WTC11 (cell line): ENCODE measurements at regions not wholly inside any gene's neighbourhood (a gene's known extent, or its start where the extent isn't known, plus 50 kb on each side); places are given as distances from the start of the nearest gene placed in this dataset.

Source experiments
- ATAC-seq: fragments of 200-7000 bp; cut with Tn5 transposase; 2 replicates; pipeline ENCODE4 v1.10.0; 2021; ENCODE audit warnings: mild to moderate bottlenecking, moderate library complexity
- CTCF ChIA-PET: fragments of 300-600 bp; sonication (Branson Sonifier 250); formaldehyde crosslinking; loops from one replicate; lab custom pipeline; 2021; ENCODE audit warnings: antibody characterized with exemption; lab: Charles Lee
- POLR2A ChIA-PET: fragments of 350-600 bp; sonication (Branson Sonifier 250); formaldehyde crosslinking; loops from one replicate; lab custom pipeline; 2021; ENCODE audit warnings: antibody characterized with exemption; lab: Charles Lee
- DNase-seq: peaks from one replicate; pipeline ENCODE4 v3.0.0; 2021; ENCODE audit warnings: low spot score
- H3K27ac Mint-ChIP-seq: 2 replicates; pipeline ENCODE4 v1.8.0; 2021; ENCODE audit warnings: mixed read lengths
- H3K27me3 Mint-ChIP-seq: 2 replicates; pipeline ENCODE4 v1.8.0; 2021; ENCODE audit warnings: low read depth, mild to moderate bottlenecking, moderate library complexity, mixed read lengths
- H3K36me3 Mint-ChIP-seq: 2 replicates; pipeline ENCODE4 v1.8.0; 2021; ENCODE audit warnings: mixed read lengths
- H3K4me1 Mint-ChIP-seq: 2 replicates; pipeline ENCODE4 v1.8.0; 2022; ENCODE audit warnings: mixed read lengths
- H3K4me3 Mint-ChIP-seq: 2 replicates; pipeline ENCODE4 v1.8.0; 2021; ENCODE audit warnings: mild to moderate bottlenecking, moderate library complexity, mixed read lengths
- H3K9me3 Mint-ChIP-seq: 2 replicates; pipeline ENCODE4 v1.8.0; 2021; ENCODE audit warnings: mixed read lengths
- ATF2 ChIP-seq: sonication (generic); formaldehyde crosslinking; IDR thresholded peaks from 2 replicates; pipeline ENCODE4 v1.8.1; 2022; ENCODE audit warnings: low read depth, missing genetic modification reagents, borderline replicate concordance
- ATF6 ChIP-seq: sonication (generic); formaldehyde crosslinking; IDR thresholded peaks from 2 replicates; pipeline ENCODE4 v1.8.1; 2023; ENCODE audit warnings: mild to moderate bottlenecking, missing genetic modification reagents
- CREB1 ChIP-seq: sonication (generic); formaldehyde crosslinking; IDR thresholded peaks from 2 replicates; pipeline ENCODE4 v1.8.0; 2023; ENCODE audit warnings: mild to moderate bottlenecking, missing genetic modification reagents
- CREM ChIP-seq: sonication (generic); formaldehyde crosslinking; IDR thresholded peaks from 2 replicates; pipeline ENCODE4 v1.8.1; 2022; ENCODE audit warnings: mild to moderate bottlenecking, missing genetic modification reagents, moderate library complexity
- E2F1 ChIP-seq: sonication (generic); formaldehyde crosslinking; IDR thresholded peaks from 2 replicates; pipeline ENCODE4 v1.8.0; 2022; ENCODE audit warnings: mild to moderate bottlenecking, missing genetic modification reagents
- FOXJ3 ChIP-seq: sonication (generic); formaldehyde crosslinking; IDR thresholded peaks from 2 replicates; pipeline ENCODE4 v1.9.0; 2021; ENCODE audit warnings: missing genetic modification reagents, mild to moderate bottlenecking, borderline replicate concordance
- HMGA2 ChIP-seq: fragments of 250-450 bp; sonication (Bioruptor Pico); IDR thresholded peaks from 2 replicates; pipeline ENCODE4 v1.4.0; 2021; ENCODE audit warnings: mild to moderate bottlenecking, moderate library complexity
- IRF1 ChIP-seq: sonication (generic); formaldehyde crosslinking; IDR thresholded peaks from 2 replicates; pipeline ENCODE4 v1.8.0; 2023; ENCODE audit warnings: missing genetic modification reagents
- JUN ChIP-seq: sonication (generic); formaldehyde crosslinking; IDR thresholded peaks from 2 replicates; pipeline ENCODE4 v1.8.0; 2023; ENCODE audit warnings: mild to moderate bottlenecking, missing genetic modification reagents
- KAT7 ChIP-seq: sonication (generic); formaldehyde crosslinking; IDR thresholded peaks from 2 replicates; pipeline ENCODE4 v1.8.1; 2023; ENCODE audit warnings: missing genetic modification reagents, mild to moderate bottlenecking, borderline replicate concordance
- NR3C1 ChIP-seq: sonication (generic); formaldehyde crosslinking; conservative IDR thresholded peaks from 2 replicates; pipeline ENCODE4 v1.8.1; 2023; ENCODE audit warnings: low read depth, mild to moderate bottlenecking, missing genetic modification reagents
- PREB ChIP-seq: sonication (generic); formaldehyde crosslinking; IDR thresholded peaks from 2 replicates; pipeline ENCODE4 v1.8.1; 2022; ENCODE audit warnings: mild to moderate bottlenecking, missing genetic modification reagents, moderate library complexity, borderline replicate concordance
- RORB ChIP-seq: fragments of 250-450 bp; sonication (Bioruptor Pico); IDR thresholded peaks from 2 replicates; pipeline ENCODE4 v1.9.0; 2021; ENCODE audit warnings: mild to moderate bottlenecking
- TCF7 ChIP-seq: sonication (generic); formaldehyde crosslinking; IDR thresholded peaks from 2 replicates; pipeline ENCODE4 v1.8.0; 2022; ENCODE audit warnings: mild to moderate bottlenecking, low read depth, missing genetic modification reagents, moderate library complexity
- ZNF138 ChIP-seq: sonication (generic); formaldehyde crosslinking; conservative IDR thresholded peaks from 2 replicates; pipeline ENCODE4 v1.8.1; 2022; ENCODE audit warnings: mild to moderate bottlenecking, moderate library complexity, missing genetic modification reagents
- ZNF423 ChIP-seq: fragments of 250-450 bp; sonication (Bioruptor Pico); IDR thresholded peaks from 2 replicates; pipeline ENCODE4 v2.1.2; 2022; ENCODE audit warnings: mild to moderate bottlenecking, moderate library complexity
- ZNF425 ChIP-seq: fragments of 250-450 bp; sonication (Bioruptor Pico); conservative IDR thresholded peaks from 2 replicates; pipeline ENCODE4 v1.9.0; 2021; ENCODE audit warnings: mild to moderate bottlenecking
- TF ChIP-seq, protein P1 (sequence below): fragments of 250-450 bp; sonication (Bioruptor Pico); IDR thresholded peaks from 2 replicates; pipeline ENCODE4 v1.9.0; 2021; ENCODE audit warnings: mild to moderate bottlenecking
- TF ChIP-seq, protein P2 (sequence below): sonication (generic); formaldehyde crosslinking; IDR thresholded peaks from 2 replicates; pipeline ENCODE4 v1.8.0; 2022; ENCODE audit warnings: mild to moderate bottlenecking, missing genetic modification reagents

DNA sequence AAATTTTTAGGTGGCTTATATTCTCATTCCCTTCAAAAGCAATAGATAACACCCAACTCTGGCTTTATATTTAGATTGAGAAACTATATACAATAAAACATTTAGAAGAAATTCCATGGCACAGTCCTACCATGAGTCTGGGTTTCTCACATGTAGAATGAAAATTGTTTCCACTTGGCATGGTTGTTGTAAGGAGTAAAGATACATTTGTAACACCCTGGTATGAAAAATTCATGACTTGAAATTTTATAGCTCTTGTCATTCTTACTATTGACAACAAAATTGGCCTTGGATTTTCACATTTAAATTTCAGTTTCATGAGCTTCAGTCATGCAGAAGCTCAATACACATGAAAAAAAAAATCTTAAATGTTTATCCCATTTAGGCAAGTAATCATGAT lies 92.5 kb upstream of the CBLN2 start:
- ChIA-PET POLR2A (no interaction called here), CTCF (interaction anchor here (1.4 kb wide), 1 partner anchor 17 kb away, joined by 3 read pairs; no protein-coding TSS in a partner anchor)
- DNase-seq, result no peak
- no peak for ATAC-seq
- H3K36me3 Mint-ChIP-seq, result peaks cover 5% of the 10 kb centered on the region
- peaks cover 6% of the 10 kb centered on the region for H3K4me1 Mint-ChIP-seq
- no peak overlapping the region for H3K4me3 Mint-ChIP-seq
- no peak overlapping the region for H3K27ac Mint-ChIP-seq
- H3K9me3 Mint-ChIP-seq, result peaks cover 40% of the 10 kb centered on the region
- TF ChIP-seq ZNF138 (CRISPR knock-in tag) (no peak), E2F1 (CRISPR knock-in tag) (no peak), NR3C1 (CRISPR knock-in tag) (no peak)
- H3K27me3 Mint-ChIP-seq, result no peaks in the 10 kb centered on the region; the same call in 1 of the 2 replicates

DNA sequence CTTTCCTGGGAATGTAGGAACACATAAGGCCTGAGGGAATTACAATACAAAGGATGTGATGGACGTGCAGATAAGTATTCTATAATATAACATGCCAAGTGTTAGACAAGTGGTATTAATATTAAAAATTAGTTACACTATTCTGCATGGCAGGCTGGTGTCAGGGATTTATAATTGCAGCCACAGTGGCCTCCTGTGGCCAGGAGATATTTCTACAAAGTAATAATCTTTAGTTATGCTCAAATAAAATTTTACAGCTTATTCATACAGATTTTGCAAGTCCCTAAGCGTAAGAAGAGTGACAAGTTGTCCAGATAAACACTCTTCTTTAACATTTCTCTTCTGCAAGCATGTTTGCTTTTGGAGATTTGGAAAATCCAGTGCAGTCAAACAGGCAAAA lies 90.4 kb upstream of the CBLN2 start:
- no peak for DNase-seq
- POLR2A ChIA-PET, result no interaction called here
- H3K27me3 Mint-ChIP-seq, result no peaks in the 10 kb centered on the region
- CTCF ChIA-PET, result no interaction called here
- peaks cover 28% of the 10 kb centered on the region for H3K9me3 Mint-ChIP-seq
- H3K36me3 Mint-ChIP-seq, result no peaks in the 10 kb centered on the region; the same call in none of the 2 replicates
- ATAC-seq, result no peak
- H3K4me3 Mint-ChIP-seq, result no peak overlapping the region
- H3K4me1 Mint-ChIP-seq, result peaks cover 17% of the 10 kb centered on the region
- H3K27ac Mint-ChIP-seq, result no peak overlapping the region
- no peak for TF ChIP-seq KAT7 (CRISPR knock-in tag)
- no peak for TF ChIP-seq ATF2 (CRISPR knock-in tag)
- TF ChIP-seq RORB, result no peak
- no peak for TF ChIP-seq ZNF423 (CRISPR knock-in tag)
- no peak for TF ChIP-seq ZNF425 (CRISPR knock-in tag)
- no peak for TF ChIP-seq JUN (CRISPR knock-in tag)
- no peak for TF ChIP-seq PREB (CRISPR knock-in tag)
- TF ChIP-seq TCF7 (CRISPR knock-in tag), result no peak
- no peak for TF ChIP-seq FOXJ3
- no peak for TF ChIP-seq ATF6 (CRISPR knock-in tag)
- TF ChIP-seq HMGA2, result no peak
- no peak for TF ChIP-seq IRF1
- TF ChIP-seq CREB1 (CRISPR knock-in tag), result no peak
- TF ChIP-seq, protein P1, sequence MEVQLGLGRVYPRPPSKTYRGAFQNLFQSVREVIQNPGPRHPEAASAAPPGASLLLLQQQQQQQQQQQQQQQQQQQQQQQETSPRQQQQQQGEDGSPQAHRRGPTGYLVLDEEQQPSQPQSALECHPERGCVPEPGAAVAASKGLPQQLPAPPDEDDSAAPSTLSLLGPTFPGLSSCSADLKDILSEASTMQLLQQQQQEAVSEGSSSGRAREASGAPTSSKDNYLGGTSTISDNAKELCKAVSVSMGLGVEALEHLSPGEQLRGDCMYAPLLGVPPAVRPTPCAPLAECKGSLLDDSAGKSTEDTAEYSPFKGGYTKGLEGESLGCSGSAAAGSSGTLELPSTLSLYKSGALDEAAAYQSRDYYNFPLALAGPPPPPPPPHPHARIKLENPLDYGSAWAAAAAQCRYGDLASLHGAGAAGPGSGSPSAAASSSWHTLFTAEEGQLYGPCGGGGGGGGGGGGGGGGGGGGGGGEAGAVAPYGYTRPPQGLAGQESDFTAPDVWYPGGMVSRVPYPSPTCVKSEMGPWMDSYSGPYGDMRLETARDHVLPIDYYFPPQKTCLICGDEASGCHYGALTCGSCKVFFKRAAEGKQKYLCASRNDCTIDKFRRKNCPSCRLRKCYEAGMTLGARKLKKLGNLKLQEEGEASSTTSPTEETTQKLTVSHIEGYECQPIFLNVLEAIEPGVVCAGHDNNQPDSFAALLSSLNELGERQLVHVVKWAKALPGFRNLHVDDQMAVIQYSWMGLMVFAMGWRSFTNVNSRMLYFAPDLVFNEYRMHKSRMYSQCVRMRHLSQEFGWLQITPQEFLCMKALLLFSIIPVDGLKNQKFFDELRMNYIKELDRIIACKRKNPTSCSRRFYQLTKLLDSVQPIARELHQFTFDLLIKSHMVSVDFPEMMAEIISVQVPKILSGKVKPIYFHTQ, result no peak
- no peak for TF ChIP-seq CREM (CRISPR knock-in tag)
- TF ChIP-seq, protein P2, sequence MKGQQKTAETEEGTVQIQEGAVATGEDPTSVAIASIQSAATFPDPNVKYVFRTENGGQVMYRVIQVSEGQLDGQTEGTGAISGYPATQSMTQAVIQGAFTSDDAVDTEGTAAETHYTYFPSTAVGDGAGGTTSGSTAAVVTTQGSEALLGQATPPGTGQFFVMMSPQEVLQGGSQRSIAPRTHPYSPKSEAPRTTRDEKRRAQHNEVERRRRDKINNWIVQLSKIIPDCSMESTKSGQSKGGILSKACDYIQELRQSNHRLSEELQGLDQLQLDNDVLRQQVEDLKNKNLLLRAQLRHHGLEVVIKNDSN (CRISPR knock-in tag), result no peak
